Duodenal mucosa (tissue), 2 donors: ENCODE measurements at regions not wholly inside any gene's neighbourhood (a gene's known extent, or its start where the extent isn't known, plus 50 kb on each side); places are given as distances from the start of the nearest gene placed in this dataset.
A peak's percentile ranks its signal among the peaks of the same experiment; 100 is the strongest.

Experiments used
- H3K27ac ChIP-seq: one replicate; pipeline ENCODE4 v1.7.0; 2013; ENCODE audit warnings: low read depth, low read length
- H3K27me3 ChIP-seq, 2 donors: one replicate each; pipeline ENCODE4 v1.7.0; 2013; ENCODE audit warnings: low read length in 2 of 2, control low read depth in 1 of 2; ENCODE audit not compliant: insufficient read depth in 2 of 2, control insufficient read depth in 1 of 2
- H3K36me3 ChIP-seq, 2 donors: one replicate each; pipeline ENCODE4 v1.7.0; 2013; ENCODE audit warnings: low read length in 2 of 2, control low read depth in 1 of 2; ENCODE audit not compliant: insufficient read depth in 2 of 2, control insufficient read depth in 1 of 2
- H3K4me1 ChIP-seq, 2 donors: one replicate each; pipeline ENCODE4 v1.7.0; 2013; ENCODE audit warnings: low read length in 2 of 2, control low read depth in 1 of 2; ENCODE audit not compliant: insufficient read depth in 2 of 2, control insufficient read depth in 1 of 2
- H3K4me3 ChIP-seq, 2 donors: one replicate each; pipeline ENCODE4 v1.7.0; 2013; ENCODE audit warnings: low read length in 2 of 2, low read depth in 1 of 2
- H3K9ac ChIP-seq, 2 donors: one replicate each; pipeline ENCODE4 v1.7.0; 2013; ENCODE audit warnings: low read length in 2 of 2, low read depth in 1 of 2
- H3K9me3 ChIP-seq, 2 donors: one replicate each; pipeline ENCODE4 v1.7.0; 2013; ENCODE audit warnings: low read length in 2 of 2, control low read depth in 1 of 2; ENCODE audit not compliant: control insufficient read depth in 1 of 2

- no peak overlapping the region for H3K9ac ChIP-seq
- no peaks in the 10 kb centered on the region for H3K9me3 ChIP-seq
- H3K36me3 ChIP-seq, result no peaks in the 10 kb centered on the region
- H3K27me3 ChIP-seq, result no peaks in the 10 kb centered on the region
- H3K27ac ChIP-seq, result no peak overlapping the region
- H3K4me1 ChIP-seq, result peaks cover 12% of the 10 kb centered on the region in 2 donors
- no peak overlapping the region for H3K4me3 ChIP-seq
Observed at GRCh38 chr4:128560754-128561495, 248.6 kb upstream of the JADE1 start.

DNA sequence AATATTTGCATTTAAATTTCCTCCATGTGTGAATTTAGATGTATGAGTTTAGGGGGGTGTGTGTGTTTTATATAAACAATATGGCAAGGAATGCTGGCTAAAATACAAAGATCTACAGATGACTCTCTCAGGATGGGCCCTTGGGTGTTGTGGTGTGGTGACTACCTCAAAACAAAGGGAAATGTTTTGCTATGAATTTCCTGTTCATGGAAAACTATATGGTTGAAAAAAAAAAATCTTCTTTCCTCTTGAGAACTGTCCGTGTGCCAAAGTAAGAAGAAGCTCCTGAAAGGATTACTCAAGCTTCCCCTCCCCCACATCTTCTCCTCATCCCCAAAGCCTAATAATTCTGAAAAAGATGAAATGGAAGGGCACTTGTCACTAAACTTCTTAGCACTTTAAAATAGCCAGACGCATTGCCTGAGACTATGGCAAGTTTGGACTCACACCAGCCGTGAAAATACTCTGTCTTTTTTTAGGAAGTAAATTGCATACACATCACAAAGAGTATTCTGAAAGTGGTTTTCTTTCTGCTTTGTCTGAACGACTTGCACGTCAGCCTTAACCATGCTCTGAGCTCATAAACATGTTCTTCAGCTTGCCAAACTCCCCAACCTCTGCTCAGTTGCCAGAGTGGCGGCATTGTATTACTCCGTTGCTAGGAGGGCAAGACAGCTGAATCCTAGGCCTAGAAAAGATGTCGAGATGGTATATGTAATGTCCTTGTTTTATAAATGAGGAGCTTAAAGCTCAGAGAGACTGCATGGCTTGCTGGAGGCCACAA, 250.4 kb upstream of the JADE1 start:
- Histone ChIP-seq H3K4me3 (no peak overlapping the region), H3K27me3 (no peaks in the 10 kb centered on the region), H3K4me1 (peaks cover 17 to 20% of the 10 kb centered on the region in 2 donors), H3K9me3 (no peaks in the 10 kb centered on the region), H3K27ac (no peak overlapping the region), H3K9ac (no peak overlapping the region), H3K36me3 (no peaks in the 10 kb centered on the region)

DNA sequence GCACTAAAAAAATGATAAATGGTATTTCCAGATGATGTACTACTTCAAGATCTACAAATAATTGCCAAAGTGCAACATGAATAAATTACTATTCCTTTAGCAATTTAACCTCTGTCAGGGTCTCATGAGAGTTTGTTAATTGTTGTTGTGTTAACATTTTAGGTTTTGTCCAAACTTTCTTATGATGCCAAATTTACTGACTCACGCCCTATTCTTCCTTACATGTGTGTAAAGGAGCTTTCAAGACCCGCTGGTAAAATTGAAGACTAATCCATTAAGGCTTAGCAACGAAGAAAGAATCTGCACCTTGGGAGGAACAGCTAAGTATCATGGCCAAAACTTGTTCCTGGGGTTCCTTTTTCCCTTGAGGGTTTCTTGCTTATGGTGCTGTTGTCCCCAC, 252.7 kb upstream of the JADE1 start:
- Histone ChIP-seq H3K27ac (no peak overlapping the region), H3K9ac (no peak overlapping the region), H3K4me1 (peaks cover 24 to 33% of the 10 kb centered on the region in 2 donors), H3K27me3 (no peaks in the 10 kb centered on the region), H3K4me3 (no peak overlapping the region), H3K9me3 (no peaks in the 10 kb centered on the region), H3K36me3 (no peaks in the 10 kb centered on the region)

DNA sequence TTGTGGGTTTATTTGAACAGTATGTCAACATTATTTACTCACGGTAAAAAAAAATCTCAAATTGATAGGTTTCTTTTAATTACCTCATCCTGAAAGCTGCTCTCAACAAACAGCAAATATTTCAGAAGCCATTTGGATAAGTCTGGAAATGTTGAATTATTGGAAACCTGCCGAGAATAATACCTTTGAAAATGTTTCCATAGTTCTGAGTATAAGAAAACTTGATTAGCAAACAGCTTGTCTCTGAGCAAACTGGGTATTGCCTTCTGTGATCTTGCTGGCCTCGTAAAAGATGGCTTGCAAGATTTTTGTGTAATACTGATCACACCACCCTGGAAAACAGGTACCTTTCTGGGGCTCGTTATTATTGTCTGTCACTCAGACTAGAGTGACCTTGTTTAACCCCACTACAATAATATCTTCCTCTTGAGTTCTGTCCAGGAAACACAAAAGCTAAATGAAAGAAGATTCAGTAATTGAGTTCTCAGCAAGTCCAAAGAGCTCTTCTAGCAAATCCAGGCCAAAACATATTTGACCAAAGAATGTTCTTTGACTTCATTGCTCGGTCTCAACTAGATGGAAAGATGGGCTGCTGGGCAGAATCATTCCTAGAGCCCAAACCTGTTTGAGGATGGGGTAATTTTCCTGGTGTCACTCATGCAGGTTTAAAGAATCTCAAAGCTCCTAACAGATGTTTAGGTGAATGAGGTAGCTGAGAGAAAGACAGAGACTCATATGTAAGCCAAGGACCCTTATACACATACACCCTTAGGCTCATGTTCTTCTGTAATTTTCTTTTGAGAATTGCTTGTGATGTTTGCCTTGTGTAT, 255.6 kb upstream of the JADE1 start:
- Histone ChIP-seq H3K27ac (peak overlapping the region; percentile 88), H3K9me3 (no peaks in the 10 kb centered on the region), H3K4me3 (peak overlapping the region; percentile 85 to 86), H3K9ac (peak overlapping the region; percentile 75 to 86), H3K4me1 (peaks cover 12 to 21% of the 10 kb centered on the region in 2 donors), H3K36me3 (no peaks in the 10 kb centered on the region), H3K27me3 (no peaks in the 10 kb centered on the region)

DNA sequence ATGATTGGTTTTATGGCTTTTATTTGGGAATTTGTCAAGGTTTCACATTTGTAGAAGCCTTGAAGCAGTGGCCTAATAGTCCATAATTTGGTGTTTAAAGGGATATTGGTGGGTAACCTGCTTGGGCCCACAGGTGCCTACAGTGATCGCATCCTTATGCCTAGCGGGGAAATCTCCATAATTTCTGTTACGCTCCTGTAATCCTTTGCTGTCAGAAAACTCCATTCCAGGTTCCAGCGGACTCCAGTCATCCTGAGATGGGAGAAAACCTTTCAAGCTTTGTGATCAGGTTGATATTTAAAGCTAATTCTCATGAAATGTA, 257.0 kb upstream of the JADE1 start:
- no peak overlapping the region for H3K27ac ChIP-seq
- peak overlapping the region; percentile 85 to 86 for H3K4me3 ChIP-seq
- no peaks in the 10 kb centered on the region for H3K27me3 ChIP-seq
- H3K9ac ChIP-seq, result peak overlapping the region in 1 of 2 donors; percentile 75
- peaks cover 12 to 21% of the 10 kb centered on the region in 2 donors for H3K4me1 ChIP-seq
- H3K9me3 ChIP-seq, result no peaks in the 10 kb centered on the region
- no peaks in the 10 kb centered on the region for H3K36me3 ChIP-seq

GRCh38 chr4:128551280-128551679, 258.2 kb upstream of the JADE1 start:
- H3K36me3 ChIP-seq, result no peaks in the 10 kb centered on the region
- H3K27me3 ChIP-seq, result no peaks in the 10 kb centered on the region
- no peak overlapping the region for H3K27ac ChIP-seq
- no peak overlapping the region for H3K9ac ChIP-seq
- peaks cover 12 to 21% of the 10 kb centered on the region in 2 donors for H3K4me1 ChIP-seq
- no peaks in the 10 kb centered on the region for H3K9me3 ChIP-seq
- H3K4me3 ChIP-seq, result no peak overlapping the region

GRCh38 chr4:128550060-128550459, 259.4 kb upstream of the JADE1 start:
- no peak overlapping the region for H3K9ac ChIP-seq
- peaks cover 13 to 21% of the 10 kb centered on the region in 2 donors for H3K4me1 ChIP-seq
- no peaks in the 10 kb centered on the region for H3K9me3 ChIP-seq
- H3K36me3 ChIP-seq, result no peaks in the 10 kb centered on the region
- no peak overlapping the region for H3K4me3 ChIP-seq
- H3K27ac ChIP-seq, result no peak overlapping the region
- H3K27me3 ChIP-seq, result no peaks in the 10 kb centered on the region

DNA sequence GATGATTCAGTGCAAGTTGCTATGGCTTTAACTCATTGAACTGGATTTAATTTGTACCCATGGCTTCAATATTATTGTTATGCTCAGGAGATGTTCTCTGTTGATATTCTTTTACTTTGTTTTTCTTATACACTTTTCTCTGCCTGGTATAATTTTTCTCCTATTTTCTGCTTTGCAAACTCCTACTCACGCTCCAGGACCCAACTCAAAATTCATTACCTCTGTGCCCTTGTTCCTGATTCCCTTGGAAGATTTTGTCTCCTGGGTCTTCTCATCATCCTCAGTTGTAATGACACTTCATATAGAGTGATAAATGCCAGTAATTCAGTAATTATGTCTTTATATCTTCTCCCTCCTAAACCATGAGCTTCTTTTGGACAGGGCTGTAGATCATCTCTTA, 259.9 kb upstream of the JADE1 start:
- Histone ChIP-seq H3K27ac (no peak overlapping the region), H3K4me1 (peaks cover 17 to 22% of the 10 kb centered on the region in 2 donors), H3K9me3 (no peaks in the 10 kb centered on the region), H3K27me3 (no peaks in the 10 kb centered on the region), H3K9ac (no peak overlapping the region), H3K4me3 (no peak overlapping the region), H3K36me3 (no peaks in the 10 kb centered on the region)

GRCh38 chr4:128548381-128548780, 260.8 kb upstream of the PGRMC2 start:
- H3K9me3 ChIP-seq, result no peaks in the 10 kb centered on the region
- peaks cover 17 to 21% of the 10 kb centered on the region in 2 donors for H3K4me1 ChIP-seq
- no peaks in the 10 kb centered on the region for H3K36me3 ChIP-seq
- no peaks in the 10 kb centered on the region for H3K27me3 ChIP-seq
- H3K4me3 ChIP-seq, result no peak overlapping the region
- H3K27ac ChIP-seq, result no peak overlapping the region
- H3K9ac ChIP-seq, result no peak overlapping the region

DNA sequence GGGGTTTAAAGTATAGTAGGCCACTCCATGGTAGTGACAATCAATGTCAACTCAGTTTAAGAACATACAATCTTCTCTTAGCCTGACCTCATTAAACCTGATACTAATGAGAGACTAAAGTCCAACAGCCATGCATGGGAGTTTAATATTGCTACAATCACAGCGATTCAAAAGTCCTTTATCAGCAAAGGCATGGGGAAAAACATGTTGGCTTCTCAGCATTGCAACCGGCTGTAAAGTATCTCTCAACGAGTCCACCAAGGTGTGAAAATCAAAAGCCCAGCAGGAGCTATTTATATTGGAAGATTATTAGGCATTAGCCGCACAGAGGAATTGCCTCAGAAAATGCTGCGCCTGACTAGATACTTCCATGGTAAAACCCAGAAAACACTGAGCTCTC, 256.7 kb upstream of the PGRMC2 start:
- Histone ChIP-seq H3K27me3 (no peaks in the 10 kb centered on the region), H3K4me1 (peaks cover 12 to 13% of the 10 kb centered on the region in 2 donors), H3K36me3 (no peaks in the 10 kb centered on the region), H3K4me3 (no peak overlapping the region), H3K9ac (no peak overlapping the region), H3K9me3 (no peaks in the 10 kb centered on the region), H3K27ac (no peak overlapping the region)
